NCI-H1417 (cell line): ENCODE measurements at regions not wholly inside any gene's neighbourhood (a gene's known extent, or its start where the extent isn't known, plus 50 kb on each side); places are given as distances from the start of the nearest gene placed in this dataset.
A peak's percentile ranks its signal among the peaks of the same experiment; 100 is the strongest.

Source experiments
- DNase-seq, 3 experiments: peaks; one replicate each; lab custom pipeline; 2025; lab: John Stamatoyannopoulos, UW

GRCh38 chr6:90977513-90977912, 390.6 kb upstream of the MAP3K7 start:
- DNase-seq = no peak

- DNase-seq = no peak
These were observed 389.5 kb upstream of the MAP3K7 start for GRCh38 chr6:90976341-90976740.

- no peak for DNase-seq
These were observed 388.9 kb upstream of the MAP3K7 start for GRCh38 chr6:90975741-90976140.

GRCh38 chr6:90973188-90973587, 386.3 kb upstream of the MAP3K7 start:
- DNase-seq = no peak

- no peak for DNase-seq
These were observed 383.8 kb upstream of the MAP3K7 start for GRCh38 chr6:90970672-90971071.

- no peak for DNase-seq
These were observed 380.6 kb upstream of the MAP3K7 start for GRCh38 chr6:90967471-90967870.

GRCh38 chr6:90960324-90960723, 373.5 kb upstream of the MAP3K7 start:
- no peak for DNase-seq

GRCh38 chr6:90955246-90955645, 368.4 kb upstream of the MAP3K7 start:
- no peak for DNase-seq

- no peak for DNase-seq
These were observed 366.7 kb upstream of the MAP3K7 start for GRCh38 chr6:90953405-90954161.

- no peak for DNase-seq
These were observed 365.3 kb upstream of the MAP3K7 start for GRCh38 chr6:90952176-90952575.

GRCh38 chr6:90948540-90948939, 361.7 kb upstream of the MAP3K7 start:
- no peak for DNase-seq

GRCh38 chr6:90947184-90948064, 360.6 kb upstream of the MAP3K7 start:
- DNase-seq = no peak

- DNase-seq = no peak
These were observed 355.0 kb upstream of the MAP3K7 start for GRCh38 chr6:90941885-90942284.

- DNase-seq = peak; percentile 39 to 89 (median 54)
These were observed 354.1 kb upstream of the MAP3K7 start for GRCh38 chr6:90940812-90941481.

- DNase-seq = no peak
These were observed 353.0 kb upstream of the MAP3K7 start for GRCh38 chr6:90939906-90940305.

GRCh38 chr6:90938122-90938521, 351.2 kb upstream of the MAP3K7 start:
- DNase-seq = no peak

GRCh38 chr6:90936286-90936685, 349.4 kb upstream of the MAP3K7 start:
- DNase-seq = no peak

- no peak for DNase-seq
These were observed 348.1 kb upstream of the MAP3K7 start for GRCh38 chr6:90934966-90935365.

GRCh38 chr6:90934081-90934480, 347.2 kb upstream of the MAP3K7 start:
- DNase-seq = no peak

- no peak for DNase-seq
These were observed 345.5 kb upstream of the MAP3K7 start for GRCh38 chr6:90932351-90932750.

- no peak for DNase-seq
These were observed 341.2 kb upstream of the MAP3K7 start for GRCh38 chr6:90928051-90928450.

GRCh38 chr6:90925726-90926125, 338.9 kb upstream of the MAP3K7 start:
- DNase-seq = no peak

- DNase-seq = no peak
These were observed 335.5 kb upstream of the MAP3K7 start for GRCh38 chr6:90922325-90922724.
